Gastrocnemius medialis (tissue), 4 donors: ENCODE measurements at regions not wholly inside any gene's neighbourhood (a gene's known extent, or its start where the extent isn't known, plus 50 kb on each side); places are given as distances from the start of the nearest gene placed in this dataset.

Experiments used
- POLR2A ChIP-seq, 2 donors: fragments of 450-650 bp; IDR thresholded peaks; one replicate each; pipeline ENCODE4 v1.6.1; 2017; ENCODE audit warnings: antibody characterized with exemption in 2 of 2, mild to moderate bottlenecking in 2 of 2, moderate library complexity in 2 of 2
- TF ChIP-seq, protein P1 (sequence below), 5 experiments: fragments of 450-650 bp in 3 of 5; fragments of 200-600 bp in 2 of 5; sonication (generic) in 2 of 5; IDR thresholded peaks in 4 of 5; conservative IDR thresholded peaks in 1 of 5; 1 replicate in 4 of 5; 2 replicates in 1 of 5; pipeline ENCODE4 v1.5.1; 2016 to 2019; ENCODE audit warnings: antibody characterized with exemption in 5 of 5, mild to moderate bottlenecking in 3 of 5, moderate library complexity in 3 of 5

DNA sequence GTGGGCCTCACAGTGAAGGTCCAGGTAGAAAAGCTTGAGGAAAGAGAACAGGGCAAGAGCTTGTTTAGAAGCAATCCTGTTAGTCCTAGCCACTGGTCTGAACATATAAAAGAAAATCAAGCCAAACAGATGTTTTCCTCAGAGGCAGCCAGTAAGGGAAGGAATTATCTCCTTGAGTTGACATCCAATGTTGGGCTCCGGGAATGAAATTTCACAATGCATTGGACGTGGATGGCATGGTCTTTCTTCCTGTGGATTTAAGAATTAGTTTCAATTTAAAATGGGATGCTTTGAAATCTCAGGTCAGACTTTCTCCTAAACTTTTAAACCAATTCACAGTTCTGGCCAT is 92.1 kb downstream of the ACKR3 start:
- no peak for TF ChIP-seq POLR2A (IDR thresholded peaks at IDR 0.05)
- TF ChIP-seq, protein P1, sequence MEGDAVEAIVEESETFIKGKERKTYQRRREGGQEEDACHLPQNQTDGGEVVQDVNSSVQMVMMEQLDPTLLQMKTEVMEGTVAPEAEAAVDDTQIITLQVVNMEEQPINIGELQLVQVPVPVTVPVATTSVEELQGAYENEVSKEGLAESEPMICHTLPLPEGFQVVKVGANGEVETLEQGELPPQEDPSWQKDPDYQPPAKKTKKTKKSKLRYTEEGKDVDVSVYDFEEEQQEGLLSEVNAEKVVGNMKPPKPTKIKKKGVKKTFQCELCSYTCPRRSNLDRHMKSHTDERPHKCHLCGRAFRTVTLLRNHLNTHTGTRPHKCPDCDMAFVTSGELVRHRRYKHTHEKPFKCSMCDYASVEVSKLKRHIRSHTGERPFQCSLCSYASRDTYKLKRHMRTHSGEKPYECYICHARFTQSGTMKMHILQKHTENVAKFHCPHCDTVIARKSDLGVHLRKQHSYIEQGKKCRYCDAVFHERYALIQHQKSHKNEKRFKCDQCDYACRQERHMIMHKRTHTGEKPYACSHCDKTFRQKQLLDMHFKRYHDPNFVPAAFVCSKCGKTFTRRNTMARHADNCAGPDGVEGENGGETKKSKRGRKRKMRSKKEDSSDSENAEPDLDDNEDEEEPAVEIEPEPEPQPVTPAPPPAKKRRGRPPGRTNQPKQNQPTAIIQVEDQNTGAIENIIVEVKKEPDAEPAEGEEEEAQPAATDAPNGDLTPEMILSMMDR (IDR thresholded peaks at IDR 0.05 in 4 of 5, conservative IDR thresholded peaks at IDR 0.05 in 1 of 5) = no peak
